Ishikawa (cell line): ENCODE measurements at regions not wholly inside any gene's neighbourhood (a gene's known extent, or its start where the extent isn't known, plus 50 kb on each side); places are given as distances from the start of the nearest gene placed in this dataset.

Source experiments
- CREB1 ChIP-seq: IDR thresholded peaks from 2 replicates; pipeline ENCODE4 v1.6.1; 2012; ENCODE audit warnings: low read depth
- EGR1 ChIP-seq: IDR thresholded peaks from 2 replicates; pipeline ENCODE4 v1.6.1; 2012
- EP300 ChIP-seq: IDR thresholded peaks from 2 replicates; pipeline ENCODE4 v1.6.1; 2012; ENCODE audit warnings: borderline replicate concordance
- FOXM1 ChIP-seq: IDR thresholded peaks from 2 replicates; pipeline ENCODE4 v1.6.1; 2012; ENCODE audit warnings: low read depth, borderline replicate concordance
- MAX ChIP-seq: IDR thresholded peaks from 2 replicates; pipeline ENCODE4 v1.6.1; 2012
- NFIC ChIP-seq: IDR thresholded peaks from 2 replicates; pipeline ENCODE4 v1.6.1; 2012
- REST ChIP-seq: IDR thresholded peaks from 2 replicates; pipeline ENCODE4 v1.6.1; 2012; ENCODE audit warnings: low read depth, mild to moderate bottlenecking
- TAF1 ChIP-seq: IDR thresholded peaks from 2 replicates; pipeline ENCODE4 v1.6.1; 2012; ENCODE audit warnings: low read depth, mild to moderate bottlenecking
- TCF12 ChIP-seq: IDR thresholded peaks from 2 replicates; pipeline ENCODE4 v1.6.1; 2012; ENCODE audit warnings: low read depth
- TEAD4 ChIP-seq: IDR thresholded peaks from 2 replicates; pipeline ENCODE4 v1.6.1; 2012
- YY1 ChIP-seq: IDR thresholded peaks from 2 replicates; pipeline ENCODE4 v1.6.1; 2012; ENCODE audit warnings: low read depth
- ZBTB7A ChIP-seq: IDR thresholded peaks from 2 replicates; pipeline ENCODE4 v1.6.1; 2012; ENCODE audit warnings: low read depth

- TF ChIP-seq TEAD4 (no peak), REST (no peak), EGR1 (no peak), TAF1 (no peak), YY1 (no peak), CREB1 (no peak), NFIC (no peak), ZBTB7A (no peak), EP300 (no peak), MAX (no peak), FOXM1 (no peak), TCF12 (no peak)
These were observed 350.0 kb downstream of the GALC start for GRCh38 chr14:87643005-87643404.
